Right lobe of liver (tissue), 4 donors: ENCODE measurements at regions not wholly inside any gene's neighbourhood (a gene's known extent, or its start where the extent isn't known, plus 50 kb on each side); places are given as distances from the start of the nearest gene placed in this dataset.

Source experiments
- POLR2A ChIP-seq: fragments of 450-650 bp; IDR thresholded peaks from one replicate; pipeline ENCODE4 v1.6.1; 2017; ENCODE audit warnings: antibody characterized with exemption, mild to moderate bottlenecking
- TF ChIP-seq, protein P1 (sequence below), 4 donors: fragments of 200-600 bp in 3 of 4; fragments of 450-650 bp in 1 of 4; IDR thresholded peaks; one replicate each; pipeline versions ENCODE4 v1.5.1 to v1.8.0; 2016 to 2022; ENCODE audit warnings: antibody characterized with exemption in 4 of 4, mild to moderate bottlenecking in 2 of 4
- donor health status: DM: no; HTN: no; CAD: no.
- donor health status: DM: no; HTN: no; CAD: no.
- donor health status: DM: no; HTN: yes; CAD: no.

DNA sequence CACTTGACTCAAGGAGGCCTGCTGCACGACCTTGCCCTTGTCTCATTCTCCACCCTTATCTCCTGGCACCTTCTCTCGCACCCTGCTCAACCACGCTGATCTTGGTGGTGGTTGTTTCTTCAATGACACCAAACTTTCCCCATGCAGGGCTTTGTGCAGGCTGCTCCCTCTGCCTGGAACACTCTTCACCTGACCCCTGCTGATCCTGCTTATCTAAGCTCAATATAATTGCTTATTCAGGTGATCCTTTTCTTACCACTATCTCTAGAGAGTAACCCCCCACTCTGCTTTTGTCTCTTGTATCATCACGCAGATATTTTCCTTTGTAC, 604.4 kb downstream of the BUD13 start:
- TF ChIP-seq, protein P1, sequence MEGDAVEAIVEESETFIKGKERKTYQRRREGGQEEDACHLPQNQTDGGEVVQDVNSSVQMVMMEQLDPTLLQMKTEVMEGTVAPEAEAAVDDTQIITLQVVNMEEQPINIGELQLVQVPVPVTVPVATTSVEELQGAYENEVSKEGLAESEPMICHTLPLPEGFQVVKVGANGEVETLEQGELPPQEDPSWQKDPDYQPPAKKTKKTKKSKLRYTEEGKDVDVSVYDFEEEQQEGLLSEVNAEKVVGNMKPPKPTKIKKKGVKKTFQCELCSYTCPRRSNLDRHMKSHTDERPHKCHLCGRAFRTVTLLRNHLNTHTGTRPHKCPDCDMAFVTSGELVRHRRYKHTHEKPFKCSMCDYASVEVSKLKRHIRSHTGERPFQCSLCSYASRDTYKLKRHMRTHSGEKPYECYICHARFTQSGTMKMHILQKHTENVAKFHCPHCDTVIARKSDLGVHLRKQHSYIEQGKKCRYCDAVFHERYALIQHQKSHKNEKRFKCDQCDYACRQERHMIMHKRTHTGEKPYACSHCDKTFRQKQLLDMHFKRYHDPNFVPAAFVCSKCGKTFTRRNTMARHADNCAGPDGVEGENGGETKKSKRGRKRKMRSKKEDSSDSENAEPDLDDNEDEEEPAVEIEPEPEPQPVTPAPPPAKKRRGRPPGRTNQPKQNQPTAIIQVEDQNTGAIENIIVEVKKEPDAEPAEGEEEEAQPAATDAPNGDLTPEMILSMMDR (IDR thresholded peaks at IDR 0.05), result no peak
- TF ChIP-seq POLR2A, result no peak
